ENCODE measurements at regions not wholly inside any gene's neighbourhood (a gene's known extent, or its start where the extent isn't known, plus 50 kb on each side); places are given as distances from the start of the nearest gene placed in this dataset.

DNA sequence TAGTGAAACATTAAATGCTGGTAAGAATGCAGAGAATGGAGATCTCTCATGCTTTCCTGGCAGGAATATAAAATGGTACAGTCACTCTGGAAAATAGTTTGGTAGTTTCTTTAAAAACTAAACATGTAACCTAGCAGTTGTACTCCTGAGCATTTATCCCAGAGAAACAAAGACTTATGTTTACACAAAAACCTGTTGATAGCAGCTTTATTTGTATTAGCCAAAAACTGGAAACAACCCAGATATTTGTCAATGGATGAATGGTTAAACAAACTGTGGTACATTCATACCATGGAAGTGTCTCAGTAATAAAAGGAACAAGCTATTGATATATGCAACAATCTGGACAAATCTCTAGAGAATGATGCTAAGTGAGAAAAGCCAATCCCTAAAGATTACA, 81.7 kb upstream of the CTAGE1 start:
- TF ChIP-seq, protein P1, sequence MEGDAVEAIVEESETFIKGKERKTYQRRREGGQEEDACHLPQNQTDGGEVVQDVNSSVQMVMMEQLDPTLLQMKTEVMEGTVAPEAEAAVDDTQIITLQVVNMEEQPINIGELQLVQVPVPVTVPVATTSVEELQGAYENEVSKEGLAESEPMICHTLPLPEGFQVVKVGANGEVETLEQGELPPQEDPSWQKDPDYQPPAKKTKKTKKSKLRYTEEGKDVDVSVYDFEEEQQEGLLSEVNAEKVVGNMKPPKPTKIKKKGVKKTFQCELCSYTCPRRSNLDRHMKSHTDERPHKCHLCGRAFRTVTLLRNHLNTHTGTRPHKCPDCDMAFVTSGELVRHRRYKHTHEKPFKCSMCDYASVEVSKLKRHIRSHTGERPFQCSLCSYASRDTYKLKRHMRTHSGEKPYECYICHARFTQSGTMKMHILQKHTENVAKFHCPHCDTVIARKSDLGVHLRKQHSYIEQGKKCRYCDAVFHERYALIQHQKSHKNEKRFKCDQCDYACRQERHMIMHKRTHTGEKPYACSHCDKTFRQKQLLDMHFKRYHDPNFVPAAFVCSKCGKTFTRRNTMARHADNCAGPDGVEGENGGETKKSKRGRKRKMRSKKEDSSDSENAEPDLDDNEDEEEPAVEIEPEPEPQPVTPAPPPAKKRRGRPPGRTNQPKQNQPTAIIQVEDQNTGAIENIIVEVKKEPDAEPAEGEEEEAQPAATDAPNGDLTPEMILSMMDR (IDR thresholded peaks at IDR 0.05): no peak
- no peak for TF ChIP-seq EZH2 (IDR thresholded peaks at IDR 0.05)
- no peak for TF ChIP-seq EZH2phosphoT487 (IDR thresholded peaks at IDR 0.05)
